ENCODE measurements at regions not wholly inside any gene's neighbourhood (a gene's known extent, or its start where the extent isn't known, plus 50 kb on each side); places are given as distances from the start of the nearest gene placed in this dataset.
"Not testable (repeated sequence)": the region's sequence is repeated elsewhere in the genome, so short reads cannot be mapped to it uniquely, and the experiment has no call there.

GRCh38 chr6:60991427-60992028 is 1294.5 kb downstream of the KHDRBS2 start:
- no peak for DNase-seq

GRCh38 chr6:60952500-60952899 is 1333.5 kb downstream of the KHDRBS2 start:
- DNase-seq, result no peak

DNA sequence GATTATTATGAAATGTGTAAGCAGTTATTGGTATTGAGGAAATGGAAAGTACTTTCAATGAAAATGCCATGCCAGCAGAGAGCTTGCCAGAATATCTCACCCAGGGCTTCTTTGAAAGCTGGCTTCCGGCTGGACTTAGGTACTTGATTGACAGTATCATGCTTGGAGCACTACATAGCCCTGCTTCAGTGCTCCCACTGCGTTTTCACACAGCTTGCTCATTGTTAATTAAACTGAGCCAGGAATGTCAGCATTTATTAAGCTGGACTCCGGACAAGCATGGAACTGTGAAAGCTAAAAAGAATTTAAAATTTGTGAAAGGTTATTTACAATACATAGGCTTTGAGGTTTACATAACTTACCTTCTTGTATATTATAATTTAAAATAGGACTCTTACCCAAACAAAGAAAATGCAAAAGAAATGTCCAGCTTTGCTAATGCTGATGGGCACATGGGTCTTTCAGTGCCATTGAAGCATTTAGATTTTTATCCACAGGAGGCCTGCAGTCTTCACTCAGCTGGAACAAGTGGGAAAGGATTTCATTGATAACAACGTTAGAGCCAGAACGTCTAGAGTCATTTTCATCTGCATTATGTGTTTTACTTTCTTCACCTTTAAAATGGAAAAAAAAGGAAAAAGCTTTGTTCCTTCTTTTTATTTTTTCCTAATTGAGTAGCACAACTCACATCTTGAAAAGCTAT is 1335.7 kb downstream of the KHDRBS2 start:
- DNase-seq, result not testable (repeated sequence)

DNA sequence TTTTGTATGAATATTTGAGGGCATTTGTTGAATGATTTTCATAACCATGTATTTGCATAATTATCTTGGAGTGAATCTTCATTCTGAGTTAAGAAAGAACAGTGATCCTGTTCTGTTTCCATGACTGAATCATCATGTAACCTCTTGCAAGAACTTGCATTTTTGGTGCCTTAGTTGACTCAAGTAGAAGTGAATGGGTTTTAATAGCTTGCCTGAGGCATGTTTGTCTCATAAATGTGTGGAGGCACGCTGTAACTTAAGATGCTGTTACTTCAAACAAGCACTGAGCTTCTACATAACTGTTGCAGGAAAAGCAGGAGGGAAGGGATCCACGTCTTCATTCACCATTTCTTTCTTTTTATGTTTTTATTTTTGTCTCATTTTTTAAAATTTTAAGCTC is 1338.6 kb downstream of the KHDRBS2 start:
- DNase-seq, result not testable (repeated sequence)

DNA sequence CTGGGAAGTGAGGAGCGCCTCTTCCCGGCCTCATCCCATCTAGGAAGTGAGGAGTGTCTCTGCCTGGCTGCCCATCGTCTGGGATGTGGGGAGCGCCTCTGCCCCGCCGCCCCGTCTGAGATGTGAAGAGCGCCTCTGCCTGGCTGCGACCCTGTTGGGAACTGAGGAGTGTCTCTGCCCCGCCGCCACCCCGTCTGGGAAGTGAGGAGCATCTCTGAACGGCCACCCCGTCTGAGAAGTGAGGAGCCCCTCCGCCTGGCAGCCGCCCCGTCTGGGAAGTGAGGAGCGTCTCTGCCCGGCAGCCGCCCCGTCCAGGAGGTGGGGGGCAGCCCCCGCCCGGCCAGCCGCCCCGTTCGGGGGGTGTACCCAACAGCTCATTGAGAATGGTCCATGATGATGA is 1341.2 kb downstream of the KHDRBS2 start:
- peak; percentile 3 for DNase-seq

DNA sequence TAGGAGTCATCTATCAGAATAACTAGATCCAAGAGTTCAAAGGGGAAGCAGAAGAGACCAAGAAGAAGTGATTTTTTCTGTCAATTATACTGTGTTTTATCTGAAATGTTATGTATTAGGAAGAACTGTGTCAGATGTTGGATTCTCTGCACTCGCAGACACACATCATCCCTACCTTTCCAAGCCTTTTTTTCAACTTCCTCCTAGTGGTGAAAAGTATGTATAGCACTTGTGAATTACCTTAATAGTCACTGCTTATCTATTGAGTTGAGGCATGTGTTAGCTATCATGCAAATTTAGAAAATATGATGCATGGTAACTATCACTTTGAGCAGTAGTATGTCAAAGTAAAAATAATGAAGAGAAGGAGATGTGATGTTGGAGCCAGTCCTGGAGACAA is 1350.1 kb downstream of the KHDRBS2 start:
- DNase-seq, result not testable (repeated sequence)

DNA sequence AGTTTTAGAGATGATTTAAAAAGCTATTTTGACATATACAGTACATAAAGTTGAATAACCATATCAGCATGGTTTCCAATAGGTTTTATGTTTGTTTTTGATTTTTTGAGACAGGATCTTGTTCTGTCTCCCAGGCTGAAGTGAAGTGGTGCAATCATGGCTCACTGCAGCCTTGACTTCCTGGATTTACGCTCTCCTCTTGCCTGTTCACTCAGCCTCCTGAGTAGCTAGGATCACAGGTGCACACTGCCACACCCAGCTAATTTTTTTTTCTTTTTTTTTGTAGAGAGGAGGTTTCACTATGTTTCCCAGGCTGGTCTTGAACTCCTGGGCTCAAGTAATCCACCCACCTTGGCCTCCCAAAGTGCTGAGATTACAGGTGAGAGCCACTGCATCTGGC is 1366.4 kb downstream of the KHDRBS2 start:
- DNase-seq, result not testable (repeated sequence)

DNA sequence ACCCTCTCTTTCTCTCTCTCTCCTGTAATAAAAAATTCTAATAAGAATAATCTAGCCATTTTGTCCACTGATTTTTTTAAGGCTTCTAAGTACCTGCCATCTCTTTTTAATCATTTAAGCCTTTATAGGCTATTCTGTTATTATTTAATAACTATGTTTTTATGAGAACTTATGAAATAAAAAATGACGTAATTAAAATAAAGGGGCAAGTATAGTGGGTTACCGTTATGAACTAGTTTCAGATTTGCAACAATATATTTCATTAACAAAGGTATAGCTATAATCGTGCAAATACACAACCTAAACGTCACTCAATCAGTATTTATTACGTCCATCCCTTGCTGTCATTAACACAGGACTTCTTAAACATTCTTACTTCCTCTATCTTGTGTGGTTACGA is 1382.2 kb downstream of the KHDRBS2 start:
- not testable (repeated sequence) for DNase-seq

- not testable (repeated sequence) for DNase-seq
Observed at GRCh38 chr6:60893374-60893773, 1392.7 kb downstream of the KHDRBS2 start.

- DNase-seq, result no peak
Observed at GRCh38 chr6:60891606-60892005, 1394.4 kb downstream of the KHDRBS2 start.

DNA sequence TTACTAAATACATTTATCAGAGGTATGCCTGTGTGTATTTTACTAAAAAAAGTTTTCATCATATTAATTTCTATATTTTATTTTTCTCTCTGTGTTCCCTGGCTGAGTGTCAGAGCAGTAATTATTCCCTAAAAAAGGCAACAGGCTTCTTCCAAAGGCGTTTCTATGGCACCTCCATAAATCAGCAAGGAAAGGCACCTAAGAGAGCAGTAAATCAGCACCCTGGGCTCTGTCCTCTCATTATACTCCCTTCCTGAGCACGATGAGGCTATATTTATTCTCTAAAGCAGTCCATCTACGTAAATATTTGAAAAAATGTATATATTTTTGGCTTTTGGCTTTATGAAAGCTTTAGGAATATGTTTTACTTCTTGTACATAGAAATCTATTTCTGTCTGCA is 1408.6 kb downstream of the KHDRBS2 start:
- not testable (repeated sequence) for DNase-seq

GRCh38 chr6:60870779-60871178 is 1415.2 kb downstream of the KHDRBS2 start:
- not testable (repeated sequence) for DNase-seq

DNA sequence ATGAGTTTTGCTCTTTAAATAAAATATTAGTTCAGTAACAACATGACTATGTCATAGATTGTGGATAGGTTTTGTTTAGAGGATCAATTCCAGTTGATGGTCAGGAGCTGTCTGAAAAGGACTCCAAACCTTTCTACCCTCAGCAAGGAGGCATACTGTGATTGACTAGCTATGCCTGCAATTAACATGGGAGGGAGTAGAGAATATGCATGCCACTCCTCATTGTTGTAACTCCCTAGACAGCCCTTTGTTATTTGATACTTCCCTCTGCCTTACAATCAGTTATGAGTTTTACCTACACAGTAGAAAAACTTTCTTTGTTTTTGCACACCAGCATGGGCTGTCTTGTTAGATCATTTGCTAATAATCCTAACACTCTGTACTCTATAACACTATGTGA is 1418.5 kb downstream of the KHDRBS2 start:
- no peak for DNase-seq

DNA sequence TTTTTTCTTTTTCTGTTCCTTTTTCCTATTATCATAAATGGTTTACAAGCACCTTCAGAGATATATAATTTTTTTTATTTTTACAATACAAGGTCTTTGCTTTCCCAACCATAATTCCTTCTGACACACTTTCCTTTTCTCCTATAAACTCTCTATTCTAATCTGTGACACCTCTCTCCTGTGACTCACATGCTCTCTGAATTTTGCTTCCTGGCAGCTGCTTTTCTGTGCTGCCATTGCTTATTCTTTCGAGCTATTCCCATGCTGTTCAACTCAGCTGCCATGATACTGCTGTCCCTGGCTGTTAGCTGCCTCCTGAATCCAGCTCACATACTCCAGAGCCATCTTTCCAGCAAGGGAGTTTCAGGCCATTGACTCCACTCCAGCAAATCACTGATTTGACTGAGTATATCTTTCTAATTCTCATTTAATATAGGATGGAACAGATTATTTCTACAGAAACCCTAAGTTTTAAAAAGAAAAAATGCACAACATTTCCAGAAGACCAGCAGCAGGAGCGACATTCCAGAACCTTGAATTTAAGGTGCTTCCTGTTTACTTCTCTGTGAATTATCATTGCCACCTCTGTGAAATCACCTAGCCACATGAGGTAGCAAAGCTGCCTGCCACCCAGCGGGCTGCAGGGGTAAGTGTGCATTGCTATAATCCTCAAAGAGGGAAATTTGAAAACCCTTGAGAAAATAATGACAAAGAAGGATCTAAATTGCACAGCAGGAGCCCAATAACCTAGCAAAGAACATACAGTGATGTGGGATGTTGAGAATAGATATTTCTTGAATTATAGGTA is 1442.6 kb downstream of the KHDRBS2 start:
- DNase-seq, result not testable (repeated sequence)

DNA sequence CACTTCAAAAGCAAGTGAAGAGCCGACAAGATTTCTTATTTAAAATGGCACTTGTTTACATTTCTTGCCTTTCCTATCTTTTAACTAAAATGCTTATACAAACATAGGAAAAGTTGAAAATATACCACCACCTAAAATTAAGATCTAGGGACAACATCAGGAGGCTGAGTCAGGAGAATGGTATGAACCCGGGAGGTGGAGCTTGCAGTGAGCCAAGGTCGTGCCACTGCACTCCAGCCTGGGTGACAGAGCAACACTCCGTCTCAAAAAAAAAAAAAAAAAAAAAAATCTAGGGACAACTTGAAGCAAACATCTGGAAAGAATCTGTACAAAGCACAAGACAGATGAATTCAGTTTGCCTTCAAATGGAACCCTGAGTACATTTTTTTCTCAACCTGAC is 1455.3 kb downstream of the KHDRBS2 start:
- not testable (repeated sequence) for DNase-seq

GRCh38 chr6:60822597-60822996 is 1463.4 kb downstream of the KHDRBS2 start:
- not testable (repeated sequence) for DNase-seq

DNA sequence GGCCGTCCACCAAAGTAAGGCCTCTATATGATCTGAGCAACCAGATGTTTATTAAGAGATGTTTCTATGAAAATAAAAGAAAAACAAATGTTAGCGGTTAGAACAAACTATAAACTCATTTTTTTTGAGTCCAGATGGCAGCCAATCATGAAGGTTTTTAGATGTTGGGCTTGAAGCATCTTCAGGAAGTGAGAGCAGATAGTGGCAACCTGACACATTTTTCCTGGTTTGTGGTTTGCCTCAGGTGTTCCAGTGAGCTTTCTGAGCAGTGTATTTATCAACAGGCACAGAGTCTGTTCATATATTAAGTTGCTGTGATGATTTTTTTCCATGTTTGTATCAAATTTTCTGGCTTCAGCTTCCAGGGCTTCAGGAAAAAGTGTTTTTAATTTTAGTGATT is 1468.0 kb downstream of the KHDRBS2 start:
- not testable (repeated sequence) for DNase-seq

- not testable (repeated sequence) for DNase-seq
Observed at GRCh38 chr6:60814784-60815183, 1471.2 kb downstream of the KHDRBS2 start.

DNA sequence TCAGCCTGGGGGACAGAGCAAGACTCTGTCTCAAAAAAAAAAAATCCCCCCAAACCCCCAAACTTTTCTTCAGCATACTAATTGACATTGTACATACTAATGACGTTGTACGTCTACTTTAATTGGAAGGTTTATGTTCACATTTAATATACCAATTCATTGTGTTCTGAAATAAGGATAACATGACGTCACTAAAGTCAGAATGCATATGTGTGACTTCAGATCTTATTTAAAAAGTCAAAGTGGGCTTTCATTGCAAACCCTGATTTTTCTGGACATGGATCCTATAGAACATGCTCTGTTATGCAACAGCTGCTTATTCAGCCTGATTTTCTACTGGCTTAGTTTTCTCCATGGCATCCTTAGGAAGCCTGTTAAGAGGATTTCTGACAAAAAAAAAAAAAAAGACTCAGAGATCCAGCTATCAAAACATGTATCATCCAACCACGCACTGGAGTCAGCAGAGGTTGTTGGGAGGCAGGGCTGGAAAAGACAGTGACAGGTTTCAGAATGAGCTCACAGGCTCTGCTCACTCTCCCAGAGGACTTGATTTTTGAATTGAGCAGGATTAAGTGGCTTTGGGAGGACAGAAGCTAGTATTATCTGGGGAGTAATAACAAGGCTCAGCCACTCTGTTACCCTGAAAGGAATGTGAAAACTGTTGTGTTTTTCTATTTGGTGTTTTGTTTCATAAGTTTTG is 1472.0 kb downstream of the KHDRBS2 start:
- not testable (repeated sequence) for DNase-seq

DNA sequence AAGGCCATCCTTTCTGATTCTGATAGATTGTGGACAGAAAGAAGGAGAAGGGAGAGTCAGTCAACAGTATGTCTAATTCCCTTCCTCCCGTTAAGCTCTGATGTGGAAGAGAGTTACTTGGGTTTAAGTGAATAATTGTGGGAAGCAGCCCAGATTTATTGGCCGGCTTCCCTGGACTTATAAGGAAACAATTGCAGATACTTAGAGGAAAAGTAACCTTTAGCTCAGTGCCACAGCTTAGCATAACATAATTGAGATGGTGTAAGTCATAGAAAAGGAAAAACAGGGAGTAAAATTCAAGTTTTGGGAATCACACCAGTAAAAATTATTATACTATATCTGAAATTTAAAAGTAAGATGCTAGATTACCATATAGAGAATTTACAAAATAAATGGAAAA is 1475.8 kb downstream of the KHDRBS2 start:
- DNase-seq, result not testable (repeated sequence)

GRCh38 chr6:60799146-60799545 is 1486.9 kb downstream of the KHDRBS2 start:
- not testable (repeated sequence) for DNase-seq

- DNase-seq, result not testable (repeated sequence)
Observed at GRCh38 chr6:60797831-60798230, 1488.2 kb downstream of the KHDRBS2 start.

DNA sequence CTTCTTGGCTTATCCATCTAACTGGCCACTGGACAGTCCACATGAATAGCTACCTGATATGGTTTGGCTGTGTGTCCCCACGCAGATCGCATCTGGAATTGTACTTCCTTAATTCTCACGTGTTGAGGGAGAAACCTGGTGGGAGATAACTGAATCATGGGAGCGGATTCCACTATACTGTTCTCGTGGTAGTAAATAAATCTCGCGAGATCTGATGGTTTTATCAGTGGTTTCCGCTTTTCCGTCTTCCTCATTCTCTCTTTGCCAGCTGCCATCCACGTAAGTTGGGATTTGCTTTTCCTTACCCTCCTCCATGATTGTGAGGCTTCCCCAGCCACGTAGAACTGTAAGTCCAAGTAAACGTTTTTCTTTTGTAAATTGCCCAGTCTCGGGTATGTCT is 1496.4 kb downstream of the KHDRBS2 start:
- DNase-seq, result not testable (repeated sequence)

All from activated gamma-delta T cell treated with Interleukin-2 at 50 U/mL for 16 hours (primary cell).